ENCODE measurements at regions not wholly inside any gene's neighbourhood (a gene's known extent, or its start where the extent isn't known, plus 50 kb on each side); places are given as distances from the start of the nearest gene placed in this dataset.
A peak's percentile ranks its signal among the peaks of the same experiment; 100 is the strongest.

DNA sequence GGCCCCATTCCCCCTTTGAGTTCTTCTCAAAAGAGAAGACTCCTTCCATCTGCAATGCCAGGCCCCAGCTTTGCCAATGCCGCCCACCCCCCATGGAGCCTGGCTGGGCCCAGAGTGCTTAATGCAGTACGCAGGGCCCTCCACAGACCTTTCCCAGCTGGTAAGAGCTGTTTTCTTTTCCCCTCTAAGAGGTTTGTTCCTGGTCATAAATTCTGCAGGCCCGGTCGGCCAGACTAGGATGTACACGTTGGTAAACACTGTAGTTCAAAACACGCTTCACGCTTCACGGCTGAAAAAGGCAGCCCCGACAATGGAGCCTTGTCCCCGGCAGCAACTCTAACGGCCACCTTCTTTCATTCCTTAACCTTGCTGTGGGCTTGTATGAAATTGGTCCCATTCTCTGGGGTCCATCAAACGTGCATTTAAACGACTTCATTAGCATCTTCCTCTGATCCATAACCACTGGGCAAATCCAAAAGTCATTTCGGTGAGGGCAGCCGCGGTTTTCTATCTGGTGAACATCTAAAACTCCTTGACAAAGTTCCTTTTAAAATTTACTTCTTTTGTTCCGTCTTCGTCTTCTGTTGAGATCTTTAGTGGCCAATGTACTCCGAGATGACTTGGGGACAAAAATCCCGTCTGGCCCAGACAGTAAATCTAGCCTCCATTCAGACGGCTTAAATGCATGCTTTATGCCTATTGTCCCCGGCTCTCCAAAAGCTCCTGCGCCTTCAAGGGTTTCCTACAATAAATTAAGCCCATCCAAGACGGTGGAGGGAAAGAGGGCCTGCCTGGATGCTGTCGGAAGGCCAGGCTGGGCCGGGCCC lies 60.0 kb upstream of the MYEOV start:
- Mint-ChIP-seq H3K4me1 (peaks cover 0 to 1% (median 0%) of the 10 kb centered on the region in 3 donors), H3K27me3 (peaks cover 16% of the 10 kb centered on the region), H3K4me3 (peak overlapping the region in 1 of 4 donors; percentile 67), H3K36me3 (no peaks in the 10 kb centered on the region), H3K9me3 (no peaks in the 10 kb centered on the region), H3K27ac (no peak overlapping the region)

DNA sequence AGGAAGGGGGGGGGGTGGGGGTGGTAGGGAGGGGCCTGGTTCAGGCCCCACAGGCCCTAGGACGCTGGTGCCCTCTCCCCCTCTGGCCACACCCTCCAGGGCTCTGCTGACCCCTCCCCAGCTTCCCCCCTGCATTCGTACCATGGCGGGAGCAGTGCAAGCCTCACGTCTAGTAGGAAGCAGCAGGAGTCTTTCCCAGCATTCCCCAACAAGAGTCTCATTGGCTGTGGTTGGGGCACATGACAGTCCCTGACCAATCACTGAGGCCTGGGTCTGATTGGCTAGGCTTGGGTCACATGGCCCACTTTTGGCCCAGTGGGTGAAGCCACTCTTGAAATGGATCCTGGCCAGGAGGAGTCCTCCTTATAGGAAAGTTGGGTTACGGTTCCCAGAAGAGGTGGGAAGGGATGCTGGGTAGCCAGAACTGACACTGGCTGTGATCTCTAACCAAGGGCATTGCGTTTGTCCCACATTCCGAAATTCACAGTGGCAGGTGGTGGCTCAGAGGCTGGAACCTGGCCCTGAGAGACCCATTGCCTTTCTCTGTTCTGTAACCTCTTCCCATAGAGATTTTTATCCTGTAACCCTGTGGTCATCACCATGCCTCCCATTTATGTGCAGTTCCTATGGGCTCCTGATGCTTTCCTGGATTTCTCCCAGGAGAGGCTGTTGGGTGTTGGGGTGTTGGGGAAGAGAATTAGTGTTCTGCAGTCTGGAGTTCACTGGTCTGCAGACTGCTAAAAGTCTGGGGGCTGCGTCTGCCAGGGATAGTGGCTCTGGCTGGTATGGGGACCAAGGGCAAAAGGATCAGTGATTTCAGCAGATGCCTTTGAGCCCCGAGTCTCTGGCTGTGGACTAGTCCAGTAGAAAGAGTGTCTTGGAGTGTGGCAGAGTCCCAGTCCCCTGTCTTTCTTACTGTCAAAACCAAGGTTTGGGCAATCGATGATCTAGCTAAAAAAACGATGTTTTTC lies 58.9 kb upstream of the MYEOV start:
- H3K9me3 Mint-ChIP-seq, result no peaks in the 10 kb centered on the region
- peaks cover 14% of the 10 kb centered on the region for H3K27me3 Mint-ChIP-seq
- no peaks in the 10 kb centered on the region for H3K36me3 Mint-ChIP-seq
- peaks cover 0 to 1% (median 0%) of the 10 kb centered on the region in 3 donors for H3K4me1 Mint-ChIP-seq
- no peak overlapping the region for H3K27ac Mint-ChIP-seq
- no peak overlapping the region for H3K4me3 Mint-ChIP-seq

DNA sequence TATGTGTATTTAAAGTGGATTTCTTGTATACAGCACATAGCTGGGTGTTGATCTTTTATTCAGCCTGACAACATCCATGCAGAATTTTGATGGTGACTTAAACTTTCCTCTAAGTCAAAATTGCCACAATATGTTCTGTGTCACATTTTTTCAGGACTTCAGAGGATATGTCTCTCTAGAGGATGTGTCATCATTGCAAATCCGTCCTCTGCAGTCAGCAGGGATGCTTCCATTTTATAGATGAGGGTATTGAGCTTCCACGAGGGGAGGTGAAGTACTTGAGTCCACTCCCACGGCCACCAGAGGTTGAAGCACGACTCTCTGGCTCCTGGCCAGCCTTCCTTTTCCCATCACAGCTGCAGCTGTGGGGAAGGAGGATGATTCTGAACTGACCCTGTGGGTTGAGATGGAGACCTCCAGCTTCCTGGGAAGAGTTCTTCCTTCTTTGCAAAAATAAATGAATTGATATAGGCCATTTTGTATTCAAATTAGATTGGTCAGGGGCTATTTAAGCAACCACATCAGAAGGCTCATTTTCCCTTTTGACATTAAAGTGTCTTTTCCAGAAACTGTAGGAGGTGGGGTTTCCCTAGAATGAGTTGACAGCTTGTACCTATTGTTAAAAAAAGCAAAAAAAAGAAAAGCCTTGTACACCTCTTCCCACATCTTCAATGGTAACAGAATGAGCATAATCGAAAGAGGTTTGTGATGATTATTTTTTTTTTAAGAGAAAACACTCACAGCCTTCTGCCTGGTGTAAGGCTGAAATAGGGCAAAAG lies 55.2 kb upstream of the MYEOV start:
- Mint-ChIP-seq H3K36me3 (no peaks in the 10 kb centered on the region), H3K4me3 (no peak overlapping the region), H3K4me1 (peaks cover 9% of the 10 kb centered on the region in 3 donors), H3K27me3 (peaks cover 4% of the 10 kb centered on the region), H3K9me3 (no peaks in the 10 kb centered on the region), H3K27ac (no peak overlapping the region)

DNA sequence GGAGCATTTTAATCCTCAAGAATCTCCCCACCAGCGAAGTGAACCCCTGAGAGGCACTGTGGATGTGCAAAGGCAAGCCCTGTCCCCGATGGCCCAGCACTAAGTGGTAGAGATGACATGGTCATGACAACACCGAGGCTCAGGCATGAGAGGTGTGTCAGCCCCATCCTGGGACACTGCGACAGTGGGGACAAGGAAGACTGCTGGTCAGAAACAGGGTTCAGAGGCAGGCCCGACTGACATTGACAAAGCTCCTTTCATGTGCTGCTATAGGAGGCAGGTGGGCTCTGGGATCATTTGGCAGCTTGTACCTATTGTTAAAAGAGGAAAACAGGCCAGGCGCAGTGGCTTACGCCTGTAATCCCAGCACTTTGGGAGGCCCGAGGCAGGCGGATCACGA lies 54.3 kb upstream of the MYEOV start:
- Mint-ChIP-seq H3K9me3 (no peaks in the 10 kb centered on the region), H3K36me3 (no peaks in the 10 kb centered on the region), H3K4me3 (no peak overlapping the region), H3K27ac (no peak overlapping the region), H3K4me1 (peaks cover 9% of the 10 kb centered on the region in 3 donors), H3K27me3 (peaks cover 4% of the 10 kb centered on the region)

GRCh38 chr11:69240332-69241074 lies 53.5 kb upstream of the MYEOV start:
- Mint-ChIP-seq H3K4me3 (no peak overlapping the region), H3K27ac (no peak overlapping the region), H3K9me3 (no peaks in the 10 kb centered on the region), H3K4me1 (peaks cover 9% of the 10 kb centered on the region in 3 donors), H3K36me3 (no peaks in the 10 kb centered on the region), H3K27me3 (peaks cover 5% of the 10 kb centered on the region)

- Mint-ChIP-seq H3K36me3 (no peaks in the 10 kb centered on the region), H3K4me1 (peaks cover 9% of the 10 kb centered on the region in 3 donors), H3K9me3 (no peaks in the 10 kb centered on the region), H3K4me3 (no peak overlapping the region), H3K27ac (peak overlapping the region in 1 of 3 donors; percentile 3), H3K27me3 (peaks cover 5% of the 10 kb centered on the region)
These were observed 52.7 kb upstream of the MYEOV start for GRCh38 chr11:69241075-69241740.

- Mint-ChIP-seq H3K9me3 (no peaks in the 10 kb centered on the region), H3K27ac (peak overlapping the region in 2 of 3 donors; percentile 65 to 76)
These were observed 52.1 kb upstream of the MYEOV start for GRCh38 chr11:69241844-69242243.

GRCh38 chr11:69242266-69242920 lies 51.6 kb upstream of the MYEOV start:
- Mint-ChIP-seq H3K36me3 (no peaks in the 10 kb centered on the region), H3K27me3 (peaks cover 4% of the 10 kb centered on the region), H3K4me1 (peaks cover 9% of the 10 kb centered on the region in 3 donors), H3K27ac (peak overlapping the region in 2 of 3 donors; percentile 65 to 76), H3K4me3 (peak overlapping the region in 1 of 4 donors; percentile 57), H3K9me3 (no peaks in the 10 kb centered on the region)

More at GRCh38 chr11:69241844-69242243, 52.1 kb upstream of the MYEOV start:
- H3K36me3 Mint-ChIP-seq, result no peaks in the 10 kb centered on the region
- peaks cover 4% of the 10 kb centered on the region for H3K27me3 Mint-ChIP-seq
- peaks cover 9% of the 10 kb centered on the region in 3 donors for H3K4me1 Mint-ChIP-seq
- H3K4me3 Mint-ChIP-seq, result peak overlapping the region in 1 of 4 donors; percentile 57

DNA sequence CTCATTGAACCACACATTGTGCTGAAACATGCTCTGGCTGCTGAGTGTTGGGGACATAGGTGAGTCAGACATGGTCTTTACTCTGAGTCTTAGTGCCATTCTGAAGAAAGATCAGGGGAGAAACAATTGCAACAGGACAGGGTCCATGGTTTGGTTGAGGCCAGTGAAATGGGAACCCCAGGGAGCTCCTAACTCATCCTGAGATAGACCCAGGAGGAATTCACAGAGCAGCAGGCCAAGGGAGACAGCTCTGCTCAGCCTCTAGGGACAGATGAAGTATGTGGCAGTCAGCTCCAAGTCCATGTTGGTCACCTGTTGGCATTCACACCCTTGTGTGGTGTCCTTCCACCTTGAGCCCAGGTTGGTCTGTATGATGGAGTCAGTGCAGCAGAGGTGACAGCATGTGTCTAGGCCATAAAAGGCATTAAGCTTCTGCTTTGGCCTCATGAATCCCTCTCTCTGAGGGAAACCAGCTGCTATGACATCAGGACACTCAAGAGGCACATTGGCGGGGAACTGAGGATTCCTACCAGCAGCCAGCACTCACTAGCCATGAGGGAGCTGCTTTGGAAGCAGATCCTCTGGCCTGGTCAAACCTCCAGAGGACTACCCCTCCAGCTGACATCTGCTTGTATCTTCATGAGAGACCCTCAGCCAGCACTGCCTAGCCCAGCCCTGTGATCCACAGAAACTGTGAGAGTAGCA lies 50.3 kb upstream of the MYEOV start:
- peaks cover 1% of the 10 kb centered on the region for H3K27me3 Mint-ChIP-seq
- no peak overlapping the region for H3K4me3 Mint-ChIP-seq
- H3K4me1 Mint-ChIP-seq, result peaks cover 9% of the 10 kb centered on the region in 3 donors

More for the DNA sequence above, 50.3 kb upstream of the MYEOV start:
- Mint-ChIP-seq H3K36me3 (no peaks in the 10 kb centered on the region), H3K9me3 (no peaks in the 10 kb centered on the region), H3K27ac (no peak overlapping the region)
